GM18867 (cell line): ENCODE measurements at regions not wholly inside any gene's neighbourhood (a gene's known extent, or its start where the extent isn't known, plus 50 kb on each side); places are given as distances from the start of the nearest gene placed in this dataset.
A peak's percentile ranks its signal among the peaks of the same experiment; 100 is the strongest.
"Not testable (repeated sequence)": the region's sequence is repeated elsewhere in the genome, so short reads cannot be mapped to it uniquely, and the experiment has no call there.

Experiments used
- ATAC-seq: cut with Tn5 transposase; IDR thresholded peaks from one replicate; pipeline ENCODE4 v1.9.1; 2021; ENCODE audit warnings: mild to moderate bottlenecking, moderate library complexity; ENCODE audit not compliant: unreplicated experiment

GRCh38 chr14:51573607-51574006, 78.1 kb upstream of the FRMD6 start:
- ATAC-seq, result peak; percentile 53

- ATAC-seq, result no peak
Observed at GRCh38 chr14:51574009-51574408, 77.7 kb upstream of the FRMD6 start.

GRCh38 chr14:51575349-51576116, 76.2 kb upstream of the FRMD6 start:
- ATAC-seq, result no peak

- no peak for ATAC-seq
Observed at GRCh38 chr14:51576117-51576430, 75.6 kb upstream of the FRMD6 start.

GRCh38 chr14:51576879-51577278, 74.8 kb upstream of the FRMD6 start:
- ATAC-seq, result no peak

- no peak for ATAC-seq
Observed at GRCh38 chr14:51578853-51579252, 72.9 kb upstream of the FRMD6 start.

GRCh38 chr14:51581017-51581881, 70.5 kb upstream of the FRMD6 start:
- no peak for ATAC-seq

GRCh38 chr14:51582437-51582836, 69.3 kb upstream of the FRMD6 start:
- ATAC-seq, result no peak

- no peak for ATAC-seq
Observed at GRCh38 chr14:51585055-51585454, 66.7 kb upstream of the FRMD6 start.

- ATAC-seq, result no peak
Observed at GRCh38 chr14:51592836-51593235, 58.9 kb upstream of the FRMD6 start.

GRCh38 chr14:51593397-51593796, 58.3 kb upstream of the FRMD6 start:
- no peak for ATAC-seq

- ATAC-seq, result no peak
Observed at GRCh38 chr14:51595881-51596455, 55.7 kb upstream of the FRMD6 start.

GRCh38 chr14:51596488-51597117, 55.1 kb upstream of the FRMD6 start:
- ATAC-seq, result peak; percentile 71

GRCh38 chr14:51597261-51598001, 54.3 kb upstream of the FRMD6 start:
- no peak for ATAC-seq

- not testable (repeated sequence) for ATAC-seq
Observed at GRCh38 chr14:51598924-51599600, 52.6 kb upstream of the FRMD6 start.

GRCh38 chr14:51600658-51601057, 51.1 kb upstream of the FRMD6 start:
- no peak for ATAC-seq
